HG03521 (cell line): ENCODE measurements at regions not wholly inside any gene's neighbourhood (a gene's known extent, or its start where the extent isn't known, plus 50 kb on each side); places are given as distances from the start of the nearest gene placed in this dataset.
"Not testable (repeated sequence)": the region's sequence is repeated elsewhere in the genome, so short reads cannot be mapped to it uniquely, and the experiment has no call there.

Experiments used
- ATAC-seq: cut with Tn5 transposase; IDR thresholded peaks from one replicate; pipeline ENCODE4 v1.9.1; 2021; ENCODE audit warnings: mild to moderate bottlenecking, moderate library complexity; ENCODE audit not compliant: unreplicated experiment

- no peak for ATAC-seq
Observed at GRCh38 chrY:3037471-3037870, 102.3 kb downstream of the ZFY start.

DNA sequence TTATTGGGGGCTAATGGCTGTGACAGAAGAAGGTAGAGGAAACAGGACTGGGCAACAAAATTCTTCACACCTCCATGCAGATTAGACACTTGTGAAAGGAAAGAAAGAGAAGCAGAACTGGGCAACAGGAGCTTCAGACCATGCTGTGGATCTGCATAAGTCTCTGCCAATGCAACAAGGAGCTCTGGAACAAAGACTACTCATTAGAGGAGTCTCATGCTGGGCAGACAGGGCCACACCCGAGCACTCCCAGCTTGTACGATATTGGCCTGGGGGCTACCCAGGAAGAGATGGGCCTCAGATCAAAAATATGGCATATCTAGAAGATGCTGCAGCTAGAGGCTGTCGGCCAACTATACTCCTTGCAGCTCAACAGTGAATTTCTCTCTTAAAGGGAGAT lies 105.2 kb downstream of the ZFY start:
- no peak for ATAC-seq

DNA sequence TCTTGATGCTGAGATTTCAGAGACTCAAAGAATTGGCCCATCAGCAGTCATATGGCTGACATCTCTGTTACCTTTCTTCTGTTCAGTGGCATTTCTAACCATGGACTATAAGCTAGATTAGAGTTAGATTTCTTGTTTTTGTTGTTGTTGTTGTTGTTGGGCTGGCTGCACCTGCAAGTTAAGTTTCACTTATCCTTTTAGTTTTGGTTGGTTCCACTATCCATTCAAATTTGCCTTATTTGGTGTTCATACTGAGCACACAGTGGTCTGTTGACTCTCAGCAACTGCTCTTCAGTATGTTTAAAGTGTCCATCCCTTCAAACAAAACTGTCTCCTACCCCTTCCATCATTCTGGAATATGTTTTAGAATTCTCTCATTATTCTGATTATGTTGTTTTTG lies 106.8 kb downstream of the ZFY start:
- peak; percentile 66 for ATAC-seq

DNA sequence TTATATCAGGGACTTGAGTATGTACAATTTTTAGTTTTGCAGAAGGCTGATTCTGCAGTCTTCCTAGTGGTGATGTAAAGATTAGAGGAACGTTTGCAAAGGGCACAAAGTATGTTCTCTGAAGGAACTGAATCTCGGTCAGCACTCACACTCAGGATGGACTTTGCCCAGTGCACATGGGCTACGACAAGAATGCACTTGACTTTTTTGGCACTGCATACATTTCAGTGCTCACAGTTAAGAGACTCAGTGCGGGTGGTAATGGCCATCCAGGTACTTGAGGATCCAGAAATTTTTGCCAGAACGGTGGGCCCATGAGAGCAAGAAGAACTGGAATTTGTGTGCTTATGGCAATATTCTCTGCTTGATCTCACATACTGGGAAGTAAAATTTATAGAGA lies 107.7 kb downstream of the ZFY start:
- no peak for ATAC-seq

GRCh38 chrY:3045048-3045447 lies 109.9 kb downstream of the ZFY start:
- no peak for ATAC-seq

- ATAC-seq = not testable (repeated sequence)
Observed at GRCh38 chrY:3055496-3055895, 120.3 kb downstream of the ZFY start.

DNA sequence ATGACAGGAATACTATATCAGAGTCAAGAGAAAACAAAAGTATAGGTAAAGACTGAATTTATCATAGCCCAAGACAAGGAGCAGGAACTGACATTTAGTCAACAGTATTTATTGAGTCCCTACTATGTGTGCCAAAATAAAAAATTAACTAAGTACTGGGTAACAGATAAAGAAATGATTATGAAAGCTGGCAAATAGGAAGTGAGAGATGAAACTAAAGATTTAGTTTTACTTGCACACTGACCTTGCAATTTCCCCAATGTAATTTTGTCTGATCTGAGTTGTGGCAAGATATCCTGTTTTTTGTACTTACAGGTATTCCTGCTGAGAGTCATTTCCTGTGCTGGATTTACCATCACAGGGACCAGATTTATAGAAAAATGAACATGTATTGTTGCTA lies 123.2 kb downstream of the ZFY start:
- peak; percentile 43 for ATAC-seq

DNA sequence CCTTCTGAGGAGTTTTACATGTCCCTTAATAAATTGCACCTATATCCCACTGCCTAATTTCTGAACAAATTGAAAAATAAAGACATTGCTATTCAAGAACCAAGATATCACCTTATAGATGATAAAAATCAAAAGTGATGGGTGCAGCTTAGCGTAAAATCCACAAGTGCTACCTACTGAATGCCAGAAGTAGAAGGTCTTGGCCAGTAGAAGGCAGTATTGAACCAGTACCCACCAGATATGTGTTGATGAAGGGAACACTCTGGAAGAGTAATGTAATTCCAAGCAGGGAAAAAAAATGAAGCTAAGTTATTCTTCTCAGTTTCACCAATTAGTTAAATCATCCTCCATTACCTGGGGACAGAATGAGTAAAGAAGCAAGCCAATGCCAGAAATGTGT lies 125.5 kb downstream of the ZFY start:
- not testable (repeated sequence) for ATAC-seq

DNA sequence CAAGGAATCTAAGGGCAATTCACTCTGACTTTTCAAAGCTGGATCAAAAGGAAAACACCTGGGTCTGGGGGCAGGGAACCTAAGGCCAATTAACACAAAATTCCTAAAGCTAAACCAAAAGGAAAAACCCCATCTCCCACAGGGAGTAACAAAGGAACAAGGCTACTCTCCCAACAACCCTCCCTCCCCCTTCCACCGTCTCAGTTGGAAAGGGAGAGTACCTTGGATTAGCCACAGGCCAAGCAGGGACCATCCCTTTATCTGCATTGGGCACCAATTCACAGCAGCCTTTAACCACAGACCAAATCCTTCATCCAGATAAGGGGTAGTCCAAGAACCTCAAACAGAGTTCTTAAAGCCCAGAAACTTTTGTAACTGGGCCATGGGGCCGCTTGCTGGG lies 153.0 kb downstream of the ZFY start:
- ATAC-seq = not testable (repeated sequence)

- not testable (repeated sequence) for ATAC-seq
Observed at GRCh38 chrY:3108674-3109073, 173.5 kb downstream of the ZFY start.

GRCh38 chrY:3120234-3120633 lies 185.1 kb downstream of the ZFY start:
- peak; percentile 81 for ATAC-seq

- ATAC-seq = peak; percentile 37
Observed at GRCh38 chrY:3120716-3121115, 185.5 kb downstream of the ZFY start.

GRCh38 chrY:3123482-3123881 lies 188.3 kb downstream of the ZFY start:
- not testable (repeated sequence) for ATAC-seq

DNA sequence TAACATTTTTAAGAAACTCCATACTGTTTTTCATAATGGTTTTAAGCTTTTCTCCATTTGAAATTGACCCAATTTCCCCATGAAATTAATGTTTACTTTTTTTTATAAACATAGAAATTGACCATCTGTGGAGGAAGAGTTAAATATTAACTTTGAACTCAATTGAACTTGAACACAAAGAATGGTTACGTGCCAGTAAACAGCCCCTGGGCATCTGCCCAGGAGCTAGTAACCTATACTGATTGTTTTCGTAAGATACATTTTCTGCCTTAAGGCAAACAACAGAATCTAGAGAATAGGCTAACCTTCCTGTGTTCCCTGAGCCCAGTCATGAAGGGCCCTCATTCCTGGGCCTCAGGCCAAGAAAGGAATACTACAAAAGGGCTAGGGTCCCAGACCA lies 235.9 kb downstream of the ZFY start:
- ATAC-seq = not testable (repeated sequence)

DNA sequence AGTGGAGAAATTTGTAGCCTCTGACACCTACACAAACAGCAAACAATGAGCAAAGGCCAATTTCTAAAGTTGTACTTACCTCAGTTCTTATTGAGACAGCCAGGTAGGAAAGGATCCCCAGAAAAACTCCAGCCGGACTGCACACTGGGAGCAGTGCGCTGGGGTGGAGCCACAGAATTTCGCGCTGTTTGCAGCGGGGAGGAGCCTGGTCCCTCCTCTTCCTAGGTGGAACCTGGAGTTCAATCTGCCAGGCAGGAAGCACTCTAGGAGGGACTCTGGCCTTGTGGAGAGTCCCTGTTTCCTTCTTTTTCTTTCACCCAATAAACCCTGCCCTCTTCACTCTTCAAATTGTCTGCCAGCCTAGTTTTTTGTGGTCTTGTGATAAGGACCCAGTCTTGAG lies 259.9 kb downstream of the ZFY start:
- ATAC-seq = not testable (repeated sequence)

DNA sequence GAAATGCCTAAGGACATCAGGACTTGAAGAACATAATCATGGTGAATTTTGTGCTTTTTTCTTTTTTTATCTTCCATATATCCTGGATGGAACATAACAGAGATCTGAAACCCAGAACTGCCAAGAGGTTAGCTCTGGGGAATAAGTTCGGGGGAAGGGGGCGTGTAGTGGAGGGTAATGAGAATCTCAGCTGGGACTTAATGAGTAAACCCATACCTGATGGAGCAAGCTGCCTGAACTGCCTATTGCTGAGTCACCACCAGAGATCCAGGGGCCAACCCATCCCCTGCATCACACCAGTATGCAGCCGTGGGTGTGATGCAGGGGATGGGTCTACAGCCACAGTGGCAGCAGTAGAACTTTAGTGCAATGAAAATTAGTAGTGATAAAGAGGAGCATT lies 267.1 kb downstream of the ZFY start:
- ATAC-seq = not testable (repeated sequence)

DNA sequence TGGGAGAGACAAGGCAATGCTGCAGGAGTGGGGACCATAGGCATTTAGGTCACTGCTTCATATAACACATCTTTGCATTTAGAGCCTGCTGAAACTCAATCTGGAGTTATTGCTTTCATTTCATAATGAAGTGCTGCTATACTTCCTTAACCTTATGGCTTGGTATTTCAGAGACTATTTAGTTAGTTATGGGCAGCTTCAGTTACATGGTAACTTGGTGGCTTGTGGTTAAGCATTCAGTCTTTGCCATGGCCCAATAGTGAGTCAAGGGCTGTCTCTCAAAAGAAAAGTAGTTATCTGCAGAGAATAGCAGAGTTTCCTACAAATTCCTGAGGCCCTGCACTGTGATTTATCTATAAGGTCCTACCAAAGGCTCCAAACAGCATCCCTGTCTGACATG lies 271.6 kb downstream of the ZFY start:
- ATAC-seq = peak; percentile 51

DNA sequence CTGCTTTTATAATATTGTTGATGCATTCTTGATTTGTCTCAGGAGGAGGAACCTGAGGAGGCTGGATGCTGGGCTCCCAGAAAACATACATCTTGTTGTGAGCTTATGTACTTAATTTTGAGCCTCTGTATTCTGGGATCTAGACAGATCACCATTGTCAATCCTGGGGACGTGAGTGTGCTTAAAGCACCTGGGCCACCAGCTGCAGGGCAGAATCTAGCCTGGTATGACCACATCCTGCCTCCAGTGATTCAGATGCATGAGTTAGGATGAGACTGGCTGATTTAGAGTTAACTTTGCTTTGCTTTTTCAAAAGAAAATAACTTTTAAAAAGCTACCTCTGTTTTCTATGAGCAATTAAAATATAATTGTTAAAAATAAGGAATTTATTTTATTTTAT lies 278.0 kb downstream of the ZFY start:
- ATAC-seq = not testable (repeated sequence)

DNA sequence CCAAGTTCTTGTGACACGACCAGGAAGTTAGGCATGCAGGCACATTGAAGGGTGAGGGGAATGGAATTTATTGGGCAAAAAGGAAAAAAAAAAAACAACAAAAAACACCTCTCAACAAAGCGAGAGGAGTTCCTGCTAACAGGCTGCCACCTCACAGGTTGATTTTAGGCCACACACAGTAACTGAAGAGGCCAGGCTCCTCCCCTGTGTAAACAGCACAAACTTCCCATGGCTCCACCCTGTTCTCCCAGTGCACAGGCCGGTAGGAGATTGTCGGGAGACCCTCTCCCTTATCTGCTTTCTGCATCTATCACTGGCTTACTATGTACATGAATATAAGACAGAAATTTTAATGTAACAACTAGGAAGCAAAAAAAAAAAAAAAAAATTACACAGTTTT lies 283.0 kb downstream of the ZFY start:
- not testable (repeated sequence) for ATAC-seq

GRCh38 chrY:3218559-3218958 lies 283.4 kb downstream of the ZFY start:
- not testable (repeated sequence) for ATAC-seq

DNA sequence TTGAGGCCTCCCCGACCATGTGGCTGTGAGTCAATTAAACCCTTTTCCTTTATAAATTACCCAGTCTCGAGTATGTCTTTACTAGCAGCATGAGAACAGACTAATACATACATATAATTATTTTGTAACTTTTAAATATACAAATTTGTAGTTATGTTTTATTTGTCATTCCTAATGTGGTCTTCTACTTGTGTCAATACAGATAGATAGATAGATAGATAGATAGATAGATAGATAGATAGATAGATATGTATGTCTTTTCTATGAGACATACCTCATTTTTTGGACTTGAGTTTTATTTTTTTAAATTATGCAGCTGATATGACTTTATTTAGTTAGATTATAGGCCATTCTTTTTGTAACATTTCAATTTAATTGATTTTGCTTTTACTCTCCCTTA lies 316.0 kb upstream of the TGIF2LY start:
- ATAC-seq = not testable (repeated sequence)

DNA sequence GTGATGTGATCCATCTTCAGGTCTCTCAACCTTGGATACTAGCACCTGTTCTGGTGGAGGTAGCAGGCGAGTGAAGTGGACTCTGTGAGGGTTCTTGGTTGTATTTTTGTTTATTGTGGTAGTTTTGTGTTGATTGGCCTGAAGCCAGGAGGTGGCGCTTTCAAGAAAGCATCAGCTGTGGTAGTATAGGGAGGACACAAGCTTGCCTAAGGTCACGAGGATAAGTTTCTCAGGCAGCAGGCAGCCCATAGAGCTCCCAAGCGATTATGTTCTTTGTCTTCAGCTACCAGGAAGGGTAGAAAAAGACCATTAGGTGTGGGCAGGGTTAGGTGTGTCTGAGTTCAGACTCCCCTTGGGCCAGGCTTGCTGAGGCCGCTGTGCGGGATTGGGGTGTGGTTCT lies 290.8 kb upstream of the TGIF2LY start:
- ATAC-seq = not testable (repeated sequence)

DNA sequence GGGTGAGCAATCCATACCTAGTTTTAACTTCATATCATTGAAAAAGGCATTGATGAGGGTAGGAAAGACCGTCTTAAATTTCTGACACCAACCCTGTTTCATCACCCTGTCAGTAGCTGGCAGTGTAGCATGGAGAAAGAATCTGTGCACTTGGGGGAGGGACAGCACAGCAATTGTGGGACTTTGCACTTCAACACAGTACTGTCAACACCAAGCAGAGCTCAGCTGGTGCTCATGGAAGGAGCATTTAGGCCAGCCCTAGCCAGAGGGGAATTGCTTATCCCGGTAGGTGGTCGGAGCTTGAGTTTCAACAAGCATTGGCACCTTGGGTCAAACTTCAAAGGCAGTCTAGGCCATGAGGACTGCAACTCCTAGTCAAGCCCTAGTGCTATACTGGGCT lies 281.6 kb upstream of the TGIF2LY start:
- ATAC-seq = not testable (repeated sequence)

- ATAC-seq = not testable (repeated sequence)
Observed at GRCh38 chrY:3319988-3320387, 258.9 kb upstream of the TGIF2LY start.
